COR-L47 (cell line): ENCODE measurements at regions not wholly inside any gene's neighbourhood (a gene's known extent, or its start where the extent isn't known, plus 50 kb on each side); places are given as distances from the start of the nearest gene placed in this dataset.

Source experiments
- DNase-seq: peaks from one replicate; lab custom pipeline; 2025; lab: John Stamatoyannopoulos, UW

DNA sequence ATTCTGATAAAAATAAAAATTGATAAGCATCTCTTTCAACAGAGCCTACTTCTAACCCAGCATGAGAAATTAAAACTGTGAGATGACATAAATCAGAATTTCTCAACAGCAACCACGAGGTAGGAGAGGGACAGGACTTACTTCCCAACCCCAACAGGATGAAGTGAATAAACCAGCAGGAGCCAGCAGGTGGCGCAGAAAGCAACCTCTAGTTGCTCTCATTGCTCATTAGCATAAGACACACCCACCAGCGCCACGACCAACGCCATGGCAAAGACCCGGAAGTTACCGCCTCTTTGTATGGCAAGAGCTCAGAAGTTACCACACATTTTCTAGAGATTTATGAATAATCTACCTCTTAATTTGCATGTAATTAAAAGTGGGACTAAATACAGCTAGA lies 189.4 kb upstream of the CDH8 start:
- DNase-seq = peak; percentile 82

GRCh38 chr16:62224646-62225209 lies 188.5 kb upstream of the CDH8 start:
- DNase-seq = no peak

DNA sequence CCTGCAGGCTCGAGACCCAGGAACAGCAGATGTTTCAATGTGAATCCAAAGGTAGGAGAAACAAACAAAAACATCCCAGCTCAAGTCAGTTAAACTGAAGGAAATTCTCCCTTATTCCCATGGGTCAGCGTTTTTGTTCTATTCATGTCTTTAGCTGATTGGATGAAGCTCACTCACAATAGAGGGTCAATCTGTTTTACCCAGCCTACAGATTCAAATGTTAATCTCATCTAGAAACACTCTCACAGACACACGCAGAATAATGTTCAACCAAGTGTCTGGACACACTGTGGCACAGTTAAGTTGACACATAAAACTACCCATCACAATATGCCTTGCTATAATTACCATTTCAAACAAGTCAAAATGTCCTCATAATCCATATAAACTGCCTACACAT lies 180.6 kb upstream of the CDH8 start:
- DNase-seq = no peak

DNA sequence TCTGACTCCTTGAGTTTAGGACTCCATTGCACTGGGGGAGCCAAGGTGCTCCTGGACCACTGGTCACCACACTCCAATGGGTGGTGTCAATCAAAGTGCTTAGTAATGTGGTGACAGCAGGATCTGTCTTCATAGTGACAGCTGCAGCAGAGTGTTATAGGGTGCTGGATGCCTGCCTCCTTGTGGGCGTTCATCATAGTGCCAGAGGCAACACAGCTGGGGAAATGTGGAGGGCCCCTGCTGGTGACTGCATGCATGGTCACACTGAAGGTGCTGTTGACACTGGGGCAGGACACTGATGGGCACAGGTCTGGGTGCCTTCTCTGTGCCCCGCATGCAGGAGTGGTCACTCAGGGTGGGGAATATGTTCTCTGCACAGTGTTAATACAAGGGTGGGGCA lies 177.5 kb upstream of the CDH8 start:
- DNase-seq = no peak

DNA sequence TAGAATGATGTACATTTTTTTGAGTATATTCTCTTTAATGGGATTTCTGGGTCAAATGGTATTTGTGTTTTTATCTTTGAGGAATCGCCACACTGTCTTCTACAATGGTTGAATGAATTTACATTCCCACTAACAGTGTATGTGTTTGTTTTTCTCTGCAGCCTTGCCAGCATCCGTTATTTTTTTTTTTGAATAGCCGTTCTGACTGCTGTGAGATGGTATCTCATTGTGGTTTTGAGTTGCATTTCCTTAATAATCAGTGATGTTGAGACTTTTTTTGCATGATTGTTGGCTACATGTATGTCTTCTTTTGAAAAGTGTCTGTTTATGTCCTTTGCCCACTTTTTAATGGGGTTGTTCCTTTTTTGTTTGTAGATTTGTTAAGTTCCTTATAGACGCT lies 172.7 kb upstream of the CDH8 start:
- no peak for DNase-seq

DNA sequence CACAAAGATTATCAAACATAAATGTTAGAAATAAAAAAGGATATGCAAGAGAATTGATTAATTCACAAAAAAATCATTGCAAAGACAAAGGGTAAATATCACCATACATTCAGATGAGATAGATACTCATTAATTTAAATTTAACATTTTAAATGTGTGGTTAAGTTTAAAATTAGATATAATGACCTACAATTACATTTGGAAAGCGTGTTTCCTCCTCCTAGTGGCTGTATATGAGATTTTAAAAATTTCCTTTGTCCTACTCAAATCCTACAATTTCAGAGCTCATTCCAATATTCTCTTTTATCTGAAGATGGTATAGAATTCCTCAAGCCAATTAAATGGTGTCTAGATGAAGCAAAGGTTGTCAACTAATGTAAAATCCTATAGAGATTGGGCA lies 169.2 kb upstream of the CDH8 start:
- DNase-seq = no peak

DNA sequence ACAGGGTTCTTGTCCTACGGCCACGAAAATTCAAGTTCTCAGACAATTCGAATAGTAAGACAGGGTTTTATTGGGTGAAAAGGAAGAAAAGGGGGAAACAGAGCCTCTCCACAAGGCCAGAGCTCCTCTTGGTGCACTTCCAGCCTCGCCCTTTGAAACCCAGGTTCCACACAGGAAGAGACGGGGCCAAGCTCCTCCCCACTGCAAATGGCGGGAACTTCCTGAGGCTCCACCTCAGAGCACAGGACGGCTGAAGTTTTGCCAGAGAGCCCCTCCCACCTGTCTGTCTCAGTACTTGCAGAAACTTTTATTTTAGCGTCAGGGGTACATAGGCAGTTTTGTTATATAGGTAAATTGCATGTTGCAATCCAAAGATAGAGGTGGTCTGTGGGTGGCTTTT lies 165.7 kb upstream of the CDH8 start:
- no peak for DNase-seq

DNA sequence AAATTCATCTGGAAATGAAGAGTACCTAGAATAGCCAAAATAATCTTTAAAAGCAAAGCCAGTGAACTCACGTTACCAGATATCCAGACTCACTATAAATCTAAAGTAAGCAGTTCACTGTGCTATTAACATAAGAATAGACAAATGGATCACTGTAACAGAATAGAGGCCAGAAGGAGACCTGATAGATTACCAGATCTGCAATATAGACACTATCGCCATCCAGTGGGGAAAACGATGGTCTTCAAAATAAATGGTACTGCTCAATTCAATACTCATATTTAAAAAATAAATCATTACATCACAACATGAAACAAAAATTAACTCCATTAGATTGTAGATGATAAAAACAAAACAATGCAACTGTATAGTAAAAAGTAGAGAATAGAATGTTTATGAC lies 158.6 kb upstream of the CDH8 start:
- DNase-seq = no peak

- DNase-seq = no peak
Observed at GRCh38 chr16:62190426-62190825, 154.2 kb upstream of the CDH8 start.

DNA sequence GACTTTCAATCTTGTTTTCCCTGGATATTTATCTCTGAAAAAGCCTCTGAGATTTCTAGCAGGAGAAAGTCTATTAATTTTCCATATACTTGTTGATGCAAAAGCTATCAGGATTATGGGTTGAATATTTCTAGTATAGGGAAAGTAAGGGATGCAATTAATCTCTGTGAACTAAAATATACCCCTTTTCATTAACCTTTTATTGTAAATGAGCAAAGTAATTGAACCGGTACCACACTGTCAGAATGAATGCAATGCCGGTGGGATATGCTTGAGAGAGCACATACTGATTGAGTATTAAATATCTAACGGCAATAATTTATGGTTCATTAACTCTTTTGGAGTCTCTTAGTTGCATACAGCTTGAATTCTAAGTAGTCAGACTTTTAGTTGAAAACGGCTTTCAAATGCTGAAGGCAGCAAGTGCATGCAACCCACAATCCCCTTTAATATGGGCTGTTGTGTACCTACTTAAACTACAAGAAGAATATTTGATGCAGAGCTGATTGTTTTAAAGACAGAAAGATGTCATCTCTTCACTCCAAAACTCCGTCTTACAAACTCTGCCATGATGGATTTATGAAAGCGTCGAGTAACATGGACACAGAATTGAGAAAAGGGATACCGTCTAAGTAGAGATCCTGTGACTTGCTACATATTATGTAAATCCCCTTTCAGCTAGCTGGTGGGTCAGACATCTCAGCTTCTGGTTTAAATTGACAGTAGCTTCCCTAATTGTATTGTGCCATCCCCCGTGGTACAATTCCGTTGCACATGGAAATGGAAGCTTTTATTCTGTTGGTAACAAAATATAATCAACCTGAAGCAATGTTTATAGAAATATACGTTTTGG lies 141.3 kb upstream of the CDH8 start:
- no peak for DNase-seq

- DNase-seq = no peak
Observed at GRCh38 chr16:62170642-62171041, 134.4 kb upstream of the CDH8 start.

- DNase-seq = no peak
Observed at GRCh38 chr16:62167551-62167950, 131.3 kb upstream of the CDH8 start.

DNA sequence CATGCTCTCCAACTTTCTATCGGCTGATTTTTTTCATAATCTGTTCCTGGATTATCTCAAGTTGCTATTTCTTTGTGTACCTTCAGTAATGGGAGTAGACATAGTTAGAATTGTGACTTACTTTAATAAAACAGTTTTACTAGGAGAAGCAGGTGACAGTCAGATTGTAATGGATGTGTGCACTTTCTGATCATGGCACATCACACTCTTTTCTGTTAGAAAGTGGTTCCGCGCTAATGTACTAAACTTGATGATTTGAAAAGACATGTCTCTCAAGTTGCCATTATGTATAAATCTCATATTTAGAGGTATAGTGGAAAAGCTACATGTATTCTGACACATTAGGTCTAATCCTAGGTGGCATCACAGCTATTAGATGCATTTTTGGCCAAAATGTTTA lies 121.3 kb upstream of the CDH8 start:
- no peak for DNase-seq

GRCh38 chr16:62156971-62157370 lies 120.7 kb upstream of the CDH8 start:
- DNase-seq = no peak

GRCh38 chr16:62149631-62150030 lies 113.4 kb upstream of the CDH8 start:
- no peak for DNase-seq

DNA sequence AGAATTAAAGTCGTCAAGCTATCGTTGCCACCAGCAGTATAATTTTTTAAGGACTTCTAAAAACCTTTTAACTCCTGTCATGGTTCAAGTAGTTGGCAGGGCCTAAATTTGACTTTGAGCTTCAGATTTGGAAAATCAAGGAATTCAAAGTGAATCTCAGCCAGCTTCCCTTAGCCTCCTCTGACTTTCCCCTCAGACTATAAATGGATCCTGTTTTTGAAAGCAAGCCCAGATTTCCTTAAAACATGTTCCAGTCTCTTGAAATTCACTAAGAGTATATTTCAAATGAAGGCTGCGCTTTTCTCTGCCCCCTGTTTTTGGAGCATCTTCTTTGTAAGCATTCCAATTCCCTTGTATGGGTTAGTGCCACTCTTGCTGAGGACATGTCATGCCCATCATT lies 101.8 kb upstream of the CDH8 start:
- no peak for DNase-seq

GRCh38 chr16:62135911-62136310 lies 99.7 kb upstream of the CDH8 start:
- no peak for DNase-seq

DNA sequence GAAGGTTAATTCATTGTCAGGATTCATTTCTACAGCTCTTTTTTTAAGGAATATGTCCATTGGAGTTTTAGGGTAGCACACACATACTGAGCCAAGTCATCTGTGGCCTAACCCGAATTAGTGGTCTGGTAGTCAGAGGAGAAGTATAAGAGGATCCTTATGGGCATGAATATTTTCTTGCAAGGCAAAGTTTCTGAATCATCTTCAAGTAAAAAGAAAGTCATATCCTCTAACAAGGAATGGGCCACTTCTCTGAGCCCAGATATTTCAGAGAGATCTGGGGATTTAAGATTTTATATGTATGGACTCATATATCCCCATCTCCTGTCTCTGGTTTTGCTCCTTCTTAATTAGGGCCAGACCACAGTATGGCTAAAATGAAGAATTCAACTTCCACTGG lies 99.2 kb upstream of the CDH8 start:
- DNase-seq = no peak

DNA sequence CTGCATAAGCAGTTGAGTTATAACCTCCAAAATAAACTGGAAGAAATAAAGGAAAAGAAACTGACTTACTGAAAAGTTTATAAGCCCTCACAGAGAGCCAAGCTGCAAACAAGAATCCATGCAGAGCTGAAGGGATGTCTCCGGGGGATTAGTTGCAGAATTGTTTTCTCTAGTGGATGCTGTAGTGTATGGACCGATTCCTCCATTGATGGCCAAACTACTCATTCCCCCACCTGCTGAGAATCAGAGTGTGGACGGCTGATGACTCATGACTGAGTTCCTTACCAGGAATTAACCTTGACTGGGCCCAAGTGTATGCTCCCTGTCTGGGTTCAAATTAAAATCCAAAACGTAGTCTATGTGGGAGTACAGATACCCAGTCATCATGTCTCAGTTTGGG lies 93.9 kb upstream of the CDH8 start:
- DNase-seq = no peak

DNA sequence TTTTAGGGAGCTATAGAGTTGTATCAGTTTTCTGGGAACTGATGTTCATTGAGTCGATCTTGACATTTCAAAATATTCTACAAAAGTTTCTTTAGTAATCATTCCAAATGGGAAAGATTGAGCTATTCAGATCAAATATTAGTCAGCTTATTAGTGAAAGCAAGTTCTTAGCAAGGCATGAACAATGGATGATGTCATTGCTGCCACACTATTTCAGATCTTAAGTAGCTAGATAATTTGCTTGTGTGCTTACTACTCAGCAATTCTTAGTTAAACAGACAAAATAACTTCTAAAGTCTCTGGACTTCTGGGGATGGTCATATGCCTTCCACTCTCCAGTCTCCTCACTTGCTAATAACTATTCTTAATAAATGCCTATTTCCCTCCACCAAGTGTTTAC lies 69.0 kb upstream of the CDH8 start:
- no peak for DNase-seq

DNA sequence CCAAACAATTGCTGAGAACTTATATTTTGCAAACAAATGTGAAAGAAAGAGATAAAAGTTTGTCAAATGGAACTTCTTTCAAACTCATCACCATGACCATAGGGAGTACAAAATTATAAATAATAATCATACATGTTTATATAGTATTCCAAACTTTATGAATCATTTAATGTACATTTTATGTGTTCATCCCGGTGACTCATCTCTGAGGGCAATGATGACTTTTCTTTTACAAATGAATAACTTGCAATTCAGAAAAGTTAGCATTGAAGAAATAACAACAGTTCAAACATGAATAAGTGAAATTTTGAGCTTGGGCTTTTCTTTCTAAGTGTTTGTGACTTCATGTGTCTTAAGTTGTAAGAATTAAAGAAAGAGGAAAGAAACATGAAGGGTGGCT lies 66.3 kb upstream of the CDH8 start:
- DNase-seq = no peak

GRCh38 chr16:62100651-62101050 lies 64.4 kb upstream of the CDH8 start:
- DNase-seq = peak; percentile 79

DNA sequence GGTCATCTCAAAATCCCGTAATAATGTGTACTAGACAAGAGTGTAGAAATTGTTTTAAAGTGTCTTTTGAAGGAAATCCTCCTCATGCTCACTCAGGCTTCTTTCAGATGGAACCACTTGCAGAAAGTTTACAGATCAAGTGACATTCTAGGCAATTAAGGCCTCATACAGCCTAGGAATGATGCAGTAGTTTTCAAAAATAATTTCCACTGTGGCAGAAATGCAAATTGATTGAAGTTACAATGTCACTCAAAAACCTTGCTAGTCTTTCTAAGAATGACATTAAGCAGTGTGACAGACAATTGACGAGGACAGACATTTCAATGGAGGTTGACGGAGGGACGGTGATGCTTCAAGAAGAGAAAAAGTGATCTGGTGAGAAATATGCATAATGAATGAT lies 53.5 kb upstream of the CDH8 start:
- no peak for DNase-seq
